A673 (cell line): ENCODE measurements at regions not wholly inside any gene's neighbourhood (a gene's known extent, or its start where the extent isn't known, plus 50 kb on each side); places are given as distances from the start of the nearest gene placed in this dataset.

Source experiments
- CTCF ChIP-seq: fragments of 300-800, 200-600 bp; sonication (generic); conservative IDR thresholded peaks from 2 replicates; pipeline ENCODE4 v1.5.1; 2017; ENCODE audit warnings: low read depth, mild to moderate bottlenecking, antibody characterized with exemption, low read length, moderate library complexity, mixed read lengths
- EZH2 ChIP-seq: fragments of 200-600 bp; sonication (generic); IDR thresholded peaks from 2 replicates; pipeline ENCODE4 v1.6.1; 2017; ENCODE audit warnings: borderline replicate concordance, low read depth, mild to moderate bottlenecking, mixed read lengths, antibody characterized with exemption, low read length; ENCODE audit not compliant: poor library complexity, severe bottlenecking

- TF ChIP-seq CTCF (no peak), EZH2 (no peak)
Measured at GRCh38 chr2:117523711-117524238, 290.7 kb upstream of the DDX18 start.
